NCI-H2196 (cell line): ENCODE measurements at regions not wholly inside any gene's neighbourhood (a gene's known extent, or its start where the extent isn't known, plus 50 kb on each side); places are given as distances from the start of the nearest gene placed in this dataset.
"Not testable (repeated sequence)": the region's sequence is repeated elsewhere in the genome, so short reads cannot be mapped to it uniquely, and the experiment has no call there.

ENCODE experiments used
- DNase-seq: peaks from one replicate; lab custom pipeline; 2025; ENCODE audit not compliant: unreplicated experiment; lab: John Stamatoyannopoulos, UW

DNA sequence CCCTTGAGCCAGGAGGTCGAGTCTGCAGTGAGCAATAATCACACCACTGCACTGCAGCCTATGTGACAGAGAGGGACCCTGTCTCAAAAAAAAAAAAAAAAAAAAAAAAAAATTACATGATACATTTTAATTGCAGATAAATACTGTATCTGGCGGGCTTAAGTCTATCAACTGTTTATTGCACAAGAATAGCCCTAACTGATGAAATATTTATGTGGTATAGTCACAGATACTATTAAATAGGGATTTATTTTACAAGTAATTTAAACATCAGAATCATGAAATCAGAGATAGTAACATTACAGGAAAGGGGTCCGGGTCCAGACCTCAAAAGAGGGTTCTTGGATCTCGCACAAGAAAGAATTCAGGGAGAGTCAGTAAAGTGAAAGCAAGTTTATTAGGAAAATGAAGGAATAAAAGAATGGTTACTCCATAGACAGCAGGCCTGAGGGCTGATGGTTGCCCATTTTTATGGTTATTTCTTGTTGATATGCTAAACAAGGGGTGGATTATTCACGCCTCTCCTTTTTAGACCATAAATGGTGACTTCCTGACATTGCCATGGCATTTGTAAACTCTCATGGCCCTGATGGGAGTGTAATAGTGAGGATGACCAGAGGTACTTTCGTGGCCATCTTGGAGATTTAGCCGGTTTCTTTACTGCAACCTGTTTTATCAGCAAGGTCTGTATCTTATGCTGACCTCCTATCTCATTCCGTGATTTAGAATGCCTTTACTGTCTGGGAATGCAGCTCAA is 166.6 kb downstream of the PMAIP1 start:
- no peak for DNase-seq

DNA sequence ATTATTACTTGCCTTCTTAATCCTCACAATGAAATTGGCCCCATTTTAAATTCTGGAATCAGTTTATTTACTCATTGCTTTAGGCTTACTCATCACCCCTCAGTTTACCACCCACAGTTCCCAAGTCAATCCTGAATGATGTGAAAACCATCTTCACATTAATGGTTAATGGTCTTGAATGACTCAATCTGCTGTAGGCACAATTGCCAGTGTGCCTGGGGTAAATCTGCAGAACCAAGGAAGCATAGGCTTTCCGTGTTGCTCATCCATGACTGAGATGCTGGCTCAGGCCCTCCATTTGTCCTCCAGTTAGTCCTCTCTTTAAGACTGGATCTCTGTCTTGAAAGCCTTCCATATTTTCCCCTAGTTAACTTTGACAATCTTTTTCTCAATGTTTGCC is 164.5 kb downstream of the PMAIP1 start:
- no peak for DNase-seq

DNA sequence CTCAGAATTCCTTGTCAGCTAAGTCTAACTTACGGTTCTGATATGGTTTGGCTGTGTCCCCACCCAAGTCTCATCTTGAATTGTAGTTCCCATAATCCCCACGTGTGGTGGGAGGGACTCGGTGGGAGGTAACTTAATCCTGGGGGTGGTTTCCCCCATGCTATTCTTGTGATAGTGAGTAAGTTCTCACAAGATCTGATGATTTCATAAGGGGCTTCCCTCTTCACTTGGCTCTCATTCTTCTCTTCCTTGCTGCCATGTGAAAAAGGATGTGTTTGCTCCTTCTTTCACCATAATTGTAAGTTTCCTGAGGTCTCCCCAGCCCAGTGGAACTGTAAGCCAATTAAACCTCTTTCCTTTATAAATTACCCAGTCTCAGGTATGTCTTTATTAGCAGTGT is 163.0 kb downstream of the PMAIP1 start:
- DNase-seq, result not testable (repeated sequence)

DNA sequence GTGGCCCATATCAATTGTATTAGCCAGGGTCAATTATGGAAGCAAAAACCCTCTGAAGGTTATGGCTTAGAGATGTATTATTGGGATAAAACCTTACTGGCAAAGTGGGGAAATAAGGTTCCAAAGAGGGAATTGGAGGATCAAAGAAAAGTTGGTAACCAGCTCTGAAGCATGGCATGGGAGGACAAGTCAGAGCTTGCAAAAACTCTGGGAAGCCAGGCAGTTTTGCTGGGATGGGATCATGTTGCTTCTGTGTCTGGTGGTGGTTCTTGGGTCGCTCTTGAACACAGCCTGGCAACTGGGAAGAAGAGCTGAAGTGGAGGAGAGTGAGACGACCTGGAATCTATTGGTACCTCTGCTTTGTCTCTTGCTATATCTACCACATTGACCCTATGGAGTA is 162.6 kb downstream of the PMAIP1 start:
- no peak for DNase-seq

DNA sequence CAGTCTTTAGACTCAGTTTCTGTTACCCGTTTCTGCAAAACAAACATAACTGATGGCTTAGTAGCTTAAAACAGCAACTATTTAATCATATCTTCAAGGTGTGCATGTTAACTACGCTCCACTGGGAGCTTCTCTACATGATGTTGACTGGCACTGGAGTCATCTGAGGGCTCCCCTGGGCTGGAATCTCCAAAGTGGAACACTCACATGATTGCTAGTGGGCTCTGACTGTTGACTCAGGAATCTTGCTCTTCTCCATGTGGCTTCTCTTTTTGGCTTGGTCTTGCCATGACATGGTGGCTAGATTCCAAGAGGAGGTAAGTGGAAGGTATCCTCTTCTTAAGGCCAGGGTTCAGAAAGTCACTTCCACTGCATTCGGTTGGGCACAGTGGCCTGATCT is 160.8 kb downstream of the PMAIP1 start:
- DNase-seq, result no peak

DNA sequence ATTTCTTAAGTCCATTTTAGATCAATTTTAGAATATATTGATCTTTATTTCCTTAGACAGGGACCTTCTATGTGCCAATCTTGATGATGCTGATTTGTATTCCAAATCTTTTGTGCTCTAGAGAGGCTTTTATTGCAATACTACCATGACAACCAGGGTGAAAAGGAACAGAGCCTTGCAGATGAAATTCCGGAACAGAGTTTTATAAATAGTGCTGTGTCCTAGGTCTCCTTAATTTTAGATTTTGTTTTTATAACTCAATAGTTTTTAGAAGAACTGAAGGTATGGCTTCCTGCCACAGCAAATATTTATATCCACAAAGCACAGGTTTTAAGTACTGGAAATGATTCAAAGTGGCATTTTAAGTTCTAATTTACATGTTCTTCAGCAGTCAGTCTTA is 160.2 kb downstream of the PMAIP1 start:
- DNase-seq, result no peak

DNA sequence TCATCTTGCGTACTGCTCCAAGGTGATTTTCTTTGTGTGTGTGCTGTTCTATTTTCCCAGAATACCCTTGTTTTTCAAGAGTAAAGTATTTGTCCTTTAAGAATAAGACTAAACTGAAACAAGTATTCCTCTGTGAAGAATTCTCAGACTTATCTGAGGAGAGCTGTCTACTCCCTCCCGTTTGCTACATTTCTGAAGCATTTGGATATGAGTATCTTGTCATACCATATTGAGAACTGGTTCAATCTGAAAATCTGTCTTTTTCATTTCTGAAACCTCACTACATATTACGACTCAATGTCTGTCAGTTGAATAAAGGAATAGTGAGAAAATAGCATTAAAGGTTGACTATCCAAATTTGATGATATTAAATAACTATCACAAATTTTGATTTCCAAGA is 159.4 kb downstream of the PMAIP1 start:
- DNase-seq, result no peak

DNA sequence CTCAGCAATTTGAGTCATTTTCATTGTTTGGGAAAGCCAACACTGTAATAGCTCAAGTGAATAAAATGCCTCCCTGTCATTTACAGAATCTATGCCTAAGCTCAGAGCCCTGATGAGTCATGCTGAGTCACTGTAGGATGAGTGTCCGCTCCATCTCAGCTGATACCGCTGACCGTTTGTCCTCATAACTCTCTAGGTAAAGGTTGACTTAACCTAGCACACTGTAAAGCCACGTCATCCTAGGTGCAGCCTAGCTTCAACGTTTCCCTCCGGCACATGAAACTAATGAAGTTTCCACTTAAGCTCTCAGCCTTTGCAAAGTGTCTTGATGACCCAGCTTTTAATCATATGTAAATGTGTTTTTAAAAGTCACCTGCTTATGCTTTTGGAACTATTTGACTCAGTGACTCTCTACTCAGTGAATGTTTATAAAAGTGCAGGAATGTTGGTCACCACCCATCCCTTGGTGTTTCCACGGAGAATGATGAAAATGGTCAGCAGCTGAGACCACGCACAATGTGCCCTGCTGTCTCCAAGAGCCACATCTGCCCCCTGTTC is 154.0 kb downstream of the PMAIP1 start:
- DNase-seq, result peak; percentile 46

DNA sequence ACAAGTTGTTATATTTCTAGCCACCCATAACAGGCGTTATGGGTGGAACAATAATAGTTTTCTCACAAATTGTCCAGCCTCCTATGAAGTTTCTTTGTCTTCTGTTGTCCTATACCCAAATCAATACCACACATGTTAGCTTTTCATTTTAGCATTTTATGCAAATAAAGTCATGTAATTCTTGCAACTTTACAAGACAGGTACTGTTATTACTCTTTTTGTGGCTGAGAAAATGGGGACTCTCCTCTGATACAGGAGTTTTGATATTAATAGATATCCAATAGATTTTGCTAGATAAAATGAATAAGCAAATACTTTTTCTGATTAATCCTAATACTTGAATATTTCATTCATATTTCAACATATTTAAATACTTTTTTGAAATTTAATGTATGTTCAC is 151.0 kb downstream of the PMAIP1 start:
- no peak for DNase-seq

DNA sequence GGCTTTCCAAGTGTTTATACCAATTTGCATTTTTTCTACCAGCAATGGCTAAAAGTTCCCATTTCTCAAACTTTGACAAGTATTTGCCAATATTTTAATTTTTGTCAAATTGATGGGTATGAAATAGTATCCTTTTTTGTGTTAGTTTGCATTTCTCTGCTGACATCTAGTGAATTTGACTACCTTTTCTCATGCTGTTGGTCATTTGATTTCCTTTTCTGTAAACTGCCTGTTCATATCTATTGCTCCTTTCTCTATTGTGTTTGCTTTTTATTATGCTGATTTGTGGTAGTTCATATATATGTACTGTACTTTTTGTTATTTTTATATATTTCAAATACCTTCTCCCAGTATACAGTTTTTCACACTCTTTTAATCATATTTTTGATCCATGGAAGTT is 149.4 kb downstream of the PMAIP1 start:
- DNase-seq, result no peak

DNA sequence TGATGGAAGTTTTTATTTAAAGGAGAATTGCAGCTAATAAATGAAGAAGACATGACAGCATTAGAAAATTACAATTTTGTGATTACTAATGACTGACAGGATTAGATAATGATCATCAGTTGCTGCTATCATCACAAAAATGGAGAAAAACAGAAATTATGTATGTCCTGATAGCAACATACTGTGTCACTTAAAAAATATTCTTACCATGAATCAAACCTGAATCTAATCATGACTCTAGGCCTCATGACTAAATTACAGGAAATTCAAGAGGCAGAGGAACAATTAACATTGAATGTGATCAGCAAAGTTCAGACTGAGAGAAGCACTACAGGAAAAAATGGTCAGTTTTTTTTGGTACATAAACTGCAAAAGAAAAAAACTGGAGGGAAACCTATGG is 147.8 kb downstream of the PMAIP1 start:
- no peak for DNase-seq

DNA sequence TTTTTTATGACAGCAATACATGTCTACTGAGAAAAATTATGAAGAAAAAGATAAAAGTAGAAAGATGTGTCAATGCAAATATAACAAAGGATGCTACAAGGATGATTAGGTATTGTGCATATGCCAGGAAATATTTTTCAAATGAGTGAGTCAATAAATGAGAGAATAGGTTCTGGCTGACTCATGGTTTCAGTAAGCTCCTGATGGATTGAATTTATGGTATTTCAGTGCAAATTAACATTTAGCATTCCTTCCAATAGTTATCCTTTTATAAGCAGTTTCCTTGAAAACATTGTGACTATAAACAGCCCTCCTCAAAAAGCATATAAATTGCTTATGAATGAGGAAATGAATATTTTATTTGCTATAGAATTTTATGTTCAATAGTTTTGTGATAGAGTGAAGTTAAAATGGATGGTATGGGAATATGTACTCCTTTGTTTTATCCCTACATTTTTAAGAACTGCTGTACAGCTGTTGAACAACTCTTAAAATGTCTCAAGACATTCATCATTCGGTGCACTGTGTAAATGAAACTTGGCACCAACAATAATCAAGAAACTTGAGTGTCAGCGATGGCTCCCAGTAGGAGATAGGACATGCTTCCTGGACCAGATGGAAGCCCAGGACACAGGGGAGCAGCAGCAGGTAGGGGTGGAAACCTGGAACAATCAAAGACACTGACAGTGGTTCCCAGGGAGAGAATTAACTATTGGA is 144.7 kb downstream of the PMAIP1 start:
- no peak for DNase-seq

DNA sequence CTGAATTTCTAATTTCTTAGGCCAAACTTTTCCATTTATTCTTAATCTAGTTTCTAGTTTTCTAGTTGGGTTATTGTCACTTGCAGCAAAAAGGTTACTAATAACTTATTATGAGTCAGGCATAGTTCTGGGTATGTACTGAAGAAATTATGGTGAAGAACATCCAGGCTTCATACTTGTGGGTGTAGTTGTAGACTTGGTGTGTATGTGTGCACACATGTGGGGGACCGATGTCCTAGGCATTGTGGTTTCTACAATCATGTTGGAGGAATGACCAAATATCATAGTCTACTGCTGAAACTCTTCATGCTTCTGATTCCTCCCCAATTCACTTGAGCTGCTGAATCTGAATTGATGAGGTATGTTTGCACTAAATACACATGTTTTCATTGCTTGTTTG is 141.2 kb downstream of the PMAIP1 start:
- no peak for DNase-seq

DNA sequence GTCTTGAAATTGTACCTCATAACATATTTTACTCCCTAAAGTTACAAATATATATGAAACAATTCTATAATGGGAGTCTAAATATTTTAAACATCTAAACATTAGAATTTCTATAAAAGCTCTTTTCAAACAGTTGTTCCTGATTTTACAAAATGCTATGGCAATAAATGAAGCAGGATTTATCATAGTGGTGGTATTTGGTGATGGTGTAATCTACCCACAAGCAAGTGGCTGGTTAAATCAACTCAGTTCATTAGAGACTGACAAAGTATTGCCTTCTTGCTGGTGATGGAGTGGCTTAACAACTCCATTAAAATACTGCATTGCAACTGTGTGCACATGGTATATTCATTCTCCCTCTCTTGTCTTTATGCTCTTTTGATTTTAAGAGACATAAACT is 138.9 kb downstream of the PMAIP1 start:
- no peak for DNase-seq

DNA sequence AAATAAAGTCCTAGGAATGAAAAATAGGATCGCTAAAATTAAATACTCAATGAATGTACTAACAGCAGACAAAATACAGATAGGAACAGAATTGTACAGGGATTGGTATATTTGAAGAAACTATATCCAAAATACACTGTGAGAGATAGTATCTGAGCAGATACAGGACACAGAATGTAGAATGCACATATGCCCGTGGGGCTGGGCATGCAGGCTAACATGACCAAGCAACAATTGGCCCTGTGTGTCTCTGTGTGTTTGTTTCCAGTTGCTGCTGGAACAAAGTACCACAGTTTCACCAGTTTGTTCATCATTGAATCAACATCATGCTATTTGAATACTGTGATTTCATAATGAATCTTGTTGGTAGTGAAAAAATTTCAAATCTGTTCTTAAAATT is 127.6 kb downstream of the PMAIP1 start:
- DNase-seq, result no peak

DNA sequence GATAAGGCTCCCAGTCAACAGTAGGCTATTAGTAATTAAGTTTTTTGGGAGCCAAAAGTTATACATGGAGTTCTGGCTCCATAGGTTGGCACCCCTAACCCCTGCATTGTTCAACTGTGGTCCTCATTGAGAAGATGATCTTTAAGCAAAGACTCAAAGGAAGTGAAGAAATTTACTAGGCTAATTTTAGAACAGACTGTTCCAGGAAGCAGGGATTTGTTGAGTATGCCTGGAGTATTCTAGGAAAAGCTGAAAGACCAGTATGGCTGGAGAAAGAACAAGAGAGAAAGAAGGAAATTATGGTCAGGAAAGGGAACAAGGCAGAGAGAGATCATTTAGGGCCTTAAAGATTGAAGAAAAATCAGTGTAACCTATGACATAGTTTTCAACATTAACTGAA is 125.1 kb downstream of the PMAIP1 start:
- no peak for DNase-seq

DNA sequence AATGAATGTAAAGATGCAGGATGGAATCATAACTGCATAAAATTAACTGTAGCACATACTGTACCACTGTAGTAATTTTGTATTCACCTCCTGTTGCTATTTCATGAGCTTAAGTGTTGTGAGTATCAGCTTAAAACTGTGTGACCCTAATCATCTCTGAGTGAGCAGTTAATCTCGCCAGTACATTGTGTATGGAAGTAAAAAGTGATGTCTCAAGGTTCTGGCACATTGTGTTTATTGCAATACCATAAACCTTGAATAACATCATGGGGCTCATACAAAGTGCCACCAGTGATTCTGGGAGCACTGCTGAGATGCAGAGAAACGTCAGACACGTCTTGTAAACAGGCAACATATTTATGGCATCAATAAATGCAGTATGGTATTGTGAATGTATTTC is 124.5 kb downstream of the PMAIP1 start:
- DNase-seq, result no peak

DNA sequence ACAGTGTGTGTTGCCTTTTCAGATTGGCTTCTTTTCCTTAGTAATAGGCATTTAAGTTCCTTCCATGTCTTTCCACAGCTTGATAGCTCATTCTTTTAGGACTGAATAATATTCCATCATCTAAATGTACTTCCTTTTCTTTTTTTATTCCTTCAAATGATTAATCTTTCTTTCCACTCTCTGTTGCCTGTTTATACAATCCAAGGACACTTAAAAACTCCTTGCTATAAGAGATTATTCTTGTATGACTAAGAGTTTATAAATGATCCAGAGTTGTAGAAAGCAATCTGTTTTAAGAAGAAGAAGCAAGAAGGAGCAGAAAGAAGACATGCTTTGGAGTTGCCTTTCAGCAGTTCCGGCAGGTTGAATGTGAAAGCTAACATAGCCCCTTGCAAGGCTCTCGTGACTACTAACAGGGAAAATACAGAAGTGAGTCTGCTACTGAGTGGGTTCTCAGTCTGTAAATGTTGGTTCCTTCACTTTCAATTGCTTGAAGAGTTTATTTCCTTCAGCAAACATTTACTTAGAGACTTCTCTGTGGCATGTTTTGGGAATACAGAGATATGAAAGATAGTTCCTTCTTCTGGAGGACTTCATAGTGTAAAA is 123.0 kb downstream of the PMAIP1 start:
- DNase-seq, result no peak

DNA sequence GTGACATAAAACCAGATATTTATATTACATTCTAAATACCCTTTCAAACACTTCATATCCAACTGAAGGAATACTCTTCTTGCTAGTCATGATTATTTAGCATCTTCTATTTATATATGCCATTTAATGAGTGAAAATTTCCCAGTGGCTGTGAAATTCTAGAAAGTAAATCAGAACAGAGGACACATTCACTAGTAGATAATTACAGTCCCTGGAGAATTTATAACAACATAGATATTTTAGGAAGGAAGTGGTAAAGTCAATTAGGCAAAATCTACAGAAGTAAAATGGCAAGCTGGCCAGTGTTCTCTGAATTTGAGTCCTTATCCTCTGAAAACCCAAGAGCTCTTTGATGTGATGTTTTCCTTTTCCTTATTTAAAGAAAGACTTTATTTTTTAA is 121.8 kb downstream of the PMAIP1 start:
- no peak for DNase-seq

DNA sequence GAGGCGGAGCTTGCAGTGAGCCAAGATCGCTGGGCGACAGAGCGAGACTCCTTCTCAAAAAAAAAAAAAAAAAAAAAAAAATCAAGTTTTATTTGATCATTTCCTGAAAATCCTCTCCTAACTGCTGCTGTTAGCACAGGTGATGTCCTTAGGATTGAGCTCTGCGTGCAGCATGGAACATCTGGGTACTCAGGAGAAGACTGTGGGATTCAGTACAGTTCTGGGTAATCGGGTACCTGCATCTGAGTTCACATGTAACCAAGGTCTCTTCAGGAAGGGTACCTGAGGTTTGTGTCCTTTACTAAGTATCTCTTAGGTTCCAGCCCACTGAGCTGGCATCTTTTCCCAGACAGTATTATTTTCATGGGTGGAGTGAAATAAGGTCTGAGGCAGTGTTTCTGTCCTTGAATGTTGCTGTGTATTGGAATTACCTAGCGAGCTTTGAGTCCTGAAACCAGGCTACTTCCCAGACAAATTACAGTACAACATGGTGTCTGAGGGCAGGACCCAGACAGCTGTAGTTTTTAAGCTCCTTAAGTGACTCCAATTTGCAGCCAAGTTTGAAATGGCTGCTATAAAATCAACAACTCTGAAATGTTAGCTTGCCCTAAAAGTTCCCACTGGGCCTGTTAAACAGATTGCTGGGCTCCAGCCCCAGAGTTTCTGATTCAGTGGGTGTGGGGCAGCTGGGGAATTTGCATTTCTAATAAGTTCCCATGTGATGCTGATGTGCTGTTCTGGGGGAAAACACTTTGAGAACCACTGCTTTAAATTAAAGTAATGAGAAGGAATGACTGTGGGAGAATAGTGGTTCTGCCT is 120.5 kb downstream of the PMAIP1 start:
- no peak for DNase-seq

DNA sequence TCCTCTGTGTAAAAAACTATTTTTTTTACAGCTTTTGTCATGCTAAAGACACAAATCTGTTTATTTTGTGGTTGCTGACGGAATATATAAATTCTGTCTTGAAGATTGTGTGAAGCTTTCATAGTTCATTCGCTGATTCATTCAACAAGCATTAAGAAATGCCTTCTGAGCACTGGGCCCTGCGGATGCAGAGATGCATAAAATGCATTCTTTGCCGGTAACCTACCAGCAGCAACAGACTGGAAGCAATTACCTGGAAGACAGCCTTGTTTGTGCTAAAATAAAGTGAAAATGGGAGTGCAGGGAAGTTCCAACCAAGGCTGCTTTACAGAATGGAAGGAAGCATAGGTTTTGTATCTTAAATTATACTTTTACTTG is 119.7 kb downstream of the PMAIP1 start:
- DNase-seq, result no peak
